BJ (cell line): ENCODE measurements at regions not wholly inside any gene's neighbourhood (a gene's known extent, or its start where the extent isn't known, plus 50 kb on each side); places are given as distances from the start of the nearest gene placed in this dataset.

Experiments used
- CTCF ChIA-PET: fragments of 350-600 bp; formaldehyde crosslinking; extraction: SDS; loops from one replicate; lab custom pipeline; 2021; ENCODE audit warnings: antibody characterized with exemption, inconsistent platforms; lab: Yijun Ruan, JAX
- POLR2A ChIA-PET: fragments of 300-600 bp; sonication (Branson Sonifier 250); formaldehyde crosslinking; extraction: SDS; loops from one replicate; lab custom pipeline; 2021; ENCODE audit warnings: antibody characterized with exemption; lab: Charles Lee
- DNase-seq: peaks from one replicate; pipeline ENCODE4 v3.0.0-alpha.2; 2011; ENCODE audit warnings: low read depth
- H3K27me3 ChIP-seq: 2 replicates; pipeline ENCODE4 v1.6.0; 2011; ENCODE audit warnings: low read length; ENCODE audit not compliant: control insufficient read depth, insufficient read depth
- H3K36me3 ChIP-seq: 2 replicates; pipeline ENCODE4 v1.5.1; 2011; ENCODE audit warnings: low read length; ENCODE audit not compliant: control insufficient read depth, insufficient read depth
- H3K4me3 ChIP-seq: 2 replicates; pipeline ENCODE4 v1.5.1; 2011; ENCODE audit warnings: low read depth, mild to moderate bottlenecking, control low read depth, low read length
- CTCF ChIP-seq: IDR thresholded peaks from 2 replicates; pipeline ENCODE4 v1.5.1; 2011; ENCODE audit warnings: low read depth, mild to moderate bottlenecking, control low read depth, inconsistent platforms, low read length, moderate library complexity; ENCODE audit not compliant: insufficient read depth

DNA sequence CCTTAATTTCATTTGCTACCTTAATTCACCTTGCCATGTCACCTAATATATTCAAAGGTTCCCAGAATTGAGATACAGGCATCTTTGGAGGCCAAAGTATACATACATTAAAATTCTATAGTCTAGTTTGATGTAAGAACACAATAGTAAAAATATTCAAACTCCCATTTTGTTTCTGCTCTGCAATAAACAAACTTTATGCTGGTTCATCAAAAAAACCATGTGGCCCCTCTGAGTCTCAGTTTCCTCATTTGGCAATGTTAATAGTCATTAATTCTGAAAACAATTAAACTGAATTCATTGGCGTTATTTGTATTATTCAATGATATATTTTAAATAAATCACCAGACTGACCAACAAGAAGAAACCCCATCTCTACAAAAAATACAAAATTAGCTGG is 639.4 kb upstream of the INTU start:
- CTCF ChIA-PET: no interaction called here
- no peak for TF ChIP-seq CTCF
- no peaks in the 10 kb centered on the region for H3K27me3 ChIP-seq
- H3K36me3 ChIP-seq: no peaks in the 10 kb centered on the region
- DNase-seq: no peak
- POLR2A ChIA-PET: no interaction called here
- no peak overlapping the region for H3K4me3 ChIP-seq

DNA sequence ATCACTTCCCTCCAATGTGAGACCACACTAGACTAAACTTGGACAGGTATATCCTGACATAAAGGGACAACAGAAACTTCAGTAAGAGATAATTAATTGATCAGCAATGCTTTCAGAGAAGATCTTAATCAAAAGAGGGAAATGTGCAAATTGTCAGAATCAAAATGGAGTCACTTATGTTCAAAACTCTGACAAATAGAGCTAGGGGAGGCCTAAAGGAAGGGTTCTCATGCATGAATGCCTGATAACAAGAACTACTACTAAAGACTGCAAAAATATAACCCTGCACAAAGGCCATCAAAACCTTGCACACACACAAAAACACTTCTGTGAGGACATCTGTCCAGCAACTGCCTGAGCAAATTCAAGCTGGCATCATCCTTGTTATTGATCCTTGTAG is 637.5 kb upstream of the INTU start:
- CTCF ChIA-PET: no interaction called here
- Histone ChIP-seq H3K36me3 (no peaks in the 10 kb centered on the region), H3K27me3 (no peaks in the 10 kb centered on the region), H3K4me3 (no peak overlapping the region)
- POLR2A ChIA-PET: no interaction called here
- no peak for DNase-seq
- no peak for TF ChIP-seq CTCF

DNA sequence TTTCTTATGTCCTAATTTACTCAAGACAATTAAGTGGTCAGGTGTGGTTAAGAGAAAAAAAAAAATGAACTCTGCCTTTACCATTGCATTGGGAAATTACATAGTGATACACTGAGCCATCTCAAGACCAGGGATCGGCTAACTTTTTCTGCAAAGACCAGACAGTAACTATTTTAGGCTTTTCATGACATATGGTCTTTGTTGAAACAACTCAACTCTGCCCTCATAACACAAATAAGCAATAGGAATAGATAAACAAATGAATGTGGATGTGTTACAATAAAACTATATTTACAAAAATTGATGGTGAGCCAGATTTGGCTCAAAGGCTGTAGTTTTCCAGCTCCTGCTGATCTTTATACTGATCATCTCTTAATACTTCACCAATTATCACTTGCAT is 632.6 kb upstream of the INTU start:
- ChIA-PET POLR2A (no interaction called here), CTCF (no interaction called here)
- no peak for TF ChIP-seq CTCF
- no peak for DNase-seq
- Histone ChIP-seq H3K27me3 (no peaks in the 10 kb centered on the region), H3K4me3 (no peak overlapping the region), H3K36me3 (no peaks in the 10 kb centered on the region)

GRCh38 chr4:127000846-127001245 is 631.9 kb upstream of the INTU start:
- CTCF ChIA-PET: no interaction called here
- Histone ChIP-seq H3K4me3 (no peak overlapping the region), H3K27me3 (no peaks in the 10 kb centered on the region), H3K36me3 (no peaks in the 10 kb centered on the region)
- DNase-seq: no peak
- POLR2A ChIA-PET: interaction anchor here (0.6 kb wide), 1 partner anchor 138 kb away, joined by 12 read pairs; no protein-coding TSS in a partner anchor
- TF ChIP-seq CTCF: no peak

- no peaks in the 10 kb centered on the region for H3K27me3 ChIP-seq
- no peak overlapping the region for H3K4me3 ChIP-seq
- TF ChIP-seq CTCF: no peak
- no peaks in the 10 kb centered on the region for H3K36me3 ChIP-seq
- DNase-seq: no peak
- CTCF ChIA-PET: no interaction called here
- POLR2A ChIA-PET: no interaction called here
Measured at GRCh38 chr4:127001933-127002332, 630.8 kb upstream of the INTU start.
